IMR-90 (cell line): ENCODE measurements at regions not wholly inside any gene's neighbourhood (a gene's known extent, or its start where the extent isn't known, plus 50 kb on each side); places are given as distances from the start of the nearest gene placed in this dataset.

ENCODE experiments used
- CEBPB ChIP-seq: IDR thresholded peaks from 2 replicates; pipeline ENCODE4 v1.6.1; 2012; ENCODE audit warnings: low read depth, low read length, improper control_type of control experiment
- MAFK ChIP-seq: IDR thresholded peaks from 2 replicates; pipeline ENCODE4 v1.6.1; 2012; ENCODE audit warnings: low read depth, low read length, improper control_type of control experiment
- MXI1 ChIP-seq: IDR thresholded peaks from 2 replicates; pipeline ENCODE4 v1.6.1; 2012; ENCODE audit warnings: low read depth, mild to moderate bottlenecking, low read length, moderate library complexity, borderline replicate concordance
- POLR2A ChIP-seq: IDR thresholded peaks from 2 replicates; pipeline ENCODE4 v1.6.1; 2012; ENCODE audit warnings: mild to moderate bottlenecking, low read depth, low read length
- RCOR1 ChIP-seq: IDR thresholded peaks from 2 replicates; pipeline ENCODE4 v1.6.1; 2012; ENCODE audit warnings: mild to moderate bottlenecking, low read length, improper control_type of control experiment; ENCODE audit not compliant: insufficient replicate concordance
- RFX5 ChIP-seq: IDR thresholded peaks from 2 replicates; pipeline ENCODE4 v1.8.0; 2012; ENCODE audit warnings: low read depth, mild to moderate bottlenecking, low read length, moderate library complexity
- SMC3 ChIP-seq: fragments of 150-350 bp; IDR thresholded peaks from 2 replicates; pipeline ENCODE4 v1.6.1; 2016; ENCODE audit warnings: low read depth, mild to moderate bottlenecking, antibody characterized with exemption, low read length, moderate library complexity
- TF ChIP-seq, protein P1 (sequence below): conservative IDR thresholded peaks from 2 replicates; pipeline ENCODE4 v1.5.1; 2012; ENCODE audit warnings: mild to moderate bottlenecking, low read depth, low read length, improper control_type of control experiment
- TF ChIP-seq, protein P2 (sequence below): fragments of 150-350 bp; IDR thresholded peaks from 2 replicates; pipeline ENCODE4 v1.6.1; 2017; ENCODE audit warnings: mild to moderate bottlenecking, antibody characterized with exemption, low read length, low read depth

- TF ChIP-seq, protein P1, sequence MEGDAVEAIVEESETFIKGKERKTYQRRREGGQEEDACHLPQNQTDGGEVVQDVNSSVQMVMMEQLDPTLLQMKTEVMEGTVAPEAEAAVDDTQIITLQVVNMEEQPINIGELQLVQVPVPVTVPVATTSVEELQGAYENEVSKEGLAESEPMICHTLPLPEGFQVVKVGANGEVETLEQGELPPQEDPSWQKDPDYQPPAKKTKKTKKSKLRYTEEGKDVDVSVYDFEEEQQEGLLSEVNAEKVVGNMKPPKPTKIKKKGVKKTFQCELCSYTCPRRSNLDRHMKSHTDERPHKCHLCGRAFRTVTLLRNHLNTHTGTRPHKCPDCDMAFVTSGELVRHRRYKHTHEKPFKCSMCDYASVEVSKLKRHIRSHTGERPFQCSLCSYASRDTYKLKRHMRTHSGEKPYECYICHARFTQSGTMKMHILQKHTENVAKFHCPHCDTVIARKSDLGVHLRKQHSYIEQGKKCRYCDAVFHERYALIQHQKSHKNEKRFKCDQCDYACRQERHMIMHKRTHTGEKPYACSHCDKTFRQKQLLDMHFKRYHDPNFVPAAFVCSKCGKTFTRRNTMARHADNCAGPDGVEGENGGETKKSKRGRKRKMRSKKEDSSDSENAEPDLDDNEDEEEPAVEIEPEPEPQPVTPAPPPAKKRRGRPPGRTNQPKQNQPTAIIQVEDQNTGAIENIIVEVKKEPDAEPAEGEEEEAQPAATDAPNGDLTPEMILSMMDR: no peak
- no peak for TF ChIP-seq POLR2A
- TF ChIP-seq RFX5: no peak
- no peak for TF ChIP-seq SMC3
- no peak for TF ChIP-seq MAFK
- no peak for TF ChIP-seq CEBPB
- TF ChIP-seq RCOR1: no peak
- no peak for TF ChIP-seq MXI1
- TF ChIP-seq, protein P2, sequence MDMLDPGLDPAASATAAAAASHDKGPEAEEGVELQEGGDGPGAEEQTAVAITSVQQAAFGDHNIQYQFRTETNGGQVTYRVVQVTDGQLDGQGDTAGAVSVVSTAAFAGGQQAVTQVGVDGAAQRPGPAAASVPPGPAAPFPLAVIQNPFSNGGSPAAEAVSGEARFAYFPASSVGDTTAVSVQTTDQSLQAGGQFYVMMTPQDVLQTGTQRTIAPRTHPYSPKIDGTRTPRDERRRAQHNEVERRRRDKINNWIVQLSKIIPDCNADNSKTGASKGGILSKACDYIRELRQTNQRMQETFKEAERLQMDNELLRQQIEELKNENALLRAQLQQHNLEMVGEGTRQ: no peak
Measured at GRCh38 chr12:115407036-115407435, 723.1 kb upstream of the TBX3 start.
